ENCODE measurements at regions not wholly inside any gene's neighbourhood (a gene's known extent, or its start where the extent isn't known, plus 50 kb on each side); places are given as distances from the start of the nearest gene placed in this dataset.

DNA sequence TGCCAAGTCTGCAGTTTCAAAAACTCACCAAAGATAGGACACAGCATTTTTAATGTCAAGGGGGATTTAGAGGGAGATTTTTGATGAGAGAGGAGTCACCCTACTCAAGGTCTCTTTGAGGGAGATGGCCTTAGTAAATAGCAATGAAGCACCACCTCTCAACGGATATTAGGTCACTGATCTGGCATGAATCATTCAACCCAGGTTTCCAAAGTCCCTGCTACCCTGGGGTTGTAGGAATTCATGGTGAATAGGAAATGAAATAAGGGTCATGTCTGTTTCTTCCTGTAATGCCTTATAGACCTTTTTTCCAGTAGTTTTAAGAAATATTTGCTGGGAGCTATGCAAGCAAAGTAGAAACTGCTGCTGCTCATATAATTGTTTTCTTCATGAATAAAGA is 2154.9 kb downstream of the LRRC4C start:
- no peak overlapping the region for H3K4me3 Mint-ChIP-seq (ENCODE audit: unreplicated experiment)
- Histone ChIP-seq H3K9me3 (ENCODE audit: insufficient read depth, low read depth, low read length) (no peaks in the 10 kb centered on the region), H3K36me3 (ENCODE audit: insufficient read depth, low read length) (no peaks in the 10 kb centered on the region), H3K79me2 (ENCODE audit: insufficient read depth, low read length) (no peaks in the 10 kb centered on the region), H2AFZ (ENCODE audit: low read depth, low read length) (no peak overlapping the region), H3K4me2 (ENCODE audit: low read length) (no peak overlapping the region), H3K27ac (ENCODE audit: low read depth, low read length) (no peak overlapping the region), H3K4me1 (ENCODE audit: insufficient read depth, low read length) (no peaks in the 10 kb centered on the region), H3K9ac (ENCODE audit: low read length) (no peak overlapping the region), H3K4me3 (ENCODE audit: insufficient read depth, low read depth, low read length) (no peak overlapping the region), H3K27me3 (ENCODE audit: insufficient read depth, low read length) (no peaks in the 10 kb centered on the region), H4K20me1 (ENCODE audit: insufficient read depth, low read length) (no peaks in the 10 kb centered on the region)
- TF ChIP-seq EZH2 (IDR thresholded peaks at IDR 0.05; ENCODE audit: insufficient read depth, low read length) = no peak
- TF ChIP-seq, protein P1, sequence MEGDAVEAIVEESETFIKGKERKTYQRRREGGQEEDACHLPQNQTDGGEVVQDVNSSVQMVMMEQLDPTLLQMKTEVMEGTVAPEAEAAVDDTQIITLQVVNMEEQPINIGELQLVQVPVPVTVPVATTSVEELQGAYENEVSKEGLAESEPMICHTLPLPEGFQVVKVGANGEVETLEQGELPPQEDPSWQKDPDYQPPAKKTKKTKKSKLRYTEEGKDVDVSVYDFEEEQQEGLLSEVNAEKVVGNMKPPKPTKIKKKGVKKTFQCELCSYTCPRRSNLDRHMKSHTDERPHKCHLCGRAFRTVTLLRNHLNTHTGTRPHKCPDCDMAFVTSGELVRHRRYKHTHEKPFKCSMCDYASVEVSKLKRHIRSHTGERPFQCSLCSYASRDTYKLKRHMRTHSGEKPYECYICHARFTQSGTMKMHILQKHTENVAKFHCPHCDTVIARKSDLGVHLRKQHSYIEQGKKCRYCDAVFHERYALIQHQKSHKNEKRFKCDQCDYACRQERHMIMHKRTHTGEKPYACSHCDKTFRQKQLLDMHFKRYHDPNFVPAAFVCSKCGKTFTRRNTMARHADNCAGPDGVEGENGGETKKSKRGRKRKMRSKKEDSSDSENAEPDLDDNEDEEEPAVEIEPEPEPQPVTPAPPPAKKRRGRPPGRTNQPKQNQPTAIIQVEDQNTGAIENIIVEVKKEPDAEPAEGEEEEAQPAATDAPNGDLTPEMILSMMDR (IDR thresholded peaks at IDR 0.05; ENCODE audit: insufficient read depth, low read depth, low read length) = no peak
- H3K36me3 Mint-ChIP-seq (ENCODE audit: low read depth, unreplicated experiment) = no peaks in the 10 kb centered on the region
- H3K9me3 Mint-ChIP-seq (ENCODE audit: unreplicated experiment) = peaks cover 5% of the 10 kb centered on the region
- FAIRE-seq (no peak), DNase-seq (ENCODE audit: low read depth) (no peak)
- H3K27me3 Mint-ChIP-seq (ENCODE audit: low read depth, unreplicated experiment) = no peaks in the 10 kb centered on the region
- H3K4me1 Mint-ChIP-seq (ENCODE audit: low read depth, unreplicated experiment) = no peaks in the 10 kb centered on the region
- no peak overlapping the region for H3K27ac Mint-ChIP-seq (ENCODE audit: unreplicated experiment)

DNA sequence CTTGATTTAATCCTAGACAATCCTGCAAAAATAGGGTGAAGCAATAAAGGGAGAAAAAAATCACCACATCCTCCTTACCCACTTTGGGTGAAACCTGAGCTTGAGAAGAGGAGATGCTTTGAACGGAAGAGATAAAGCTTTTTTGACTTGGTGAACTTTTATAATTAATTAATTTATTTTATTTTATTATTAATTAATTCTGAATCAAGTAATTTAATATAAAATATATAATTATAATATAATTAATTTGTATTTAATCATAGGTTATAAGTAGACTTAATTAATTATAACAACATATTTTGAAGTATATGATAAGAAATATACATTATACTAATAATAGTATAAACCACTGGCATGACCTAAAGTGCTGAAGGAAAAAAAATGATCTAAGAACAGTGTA is 2164.8 kb downstream of the LRRC4C start:
- DNase-seq (ENCODE audit: low read depth) (no peak), FAIRE-seq (no peak)
- H3K4me3 ChIP-seq (ENCODE audit: insufficient read depth, low read depth, low read length) = no peak overlapping the region
- H2AFZ ChIP-seq (ENCODE audit: low read depth, low read length) = no peak overlapping the region
- no peaks in the 10 kb centered on the region for H3K4me1 Mint-ChIP-seq (ENCODE audit: low read depth, unreplicated experiment)
- peaks cover 5% of the 10 kb centered on the region for H3K9me3 Mint-ChIP-seq (ENCODE audit: unreplicated experiment)
- no peaks in the 10 kb centered on the region for H3K79me2 ChIP-seq (ENCODE audit: insufficient read depth, low read length)
- H3K27ac Mint-ChIP-seq (ENCODE audit: unreplicated experiment) = no peak overlapping the region
- H3K27me3 Mint-ChIP-seq (ENCODE audit: low read depth, unreplicated experiment) = no peaks in the 10 kb centered on the region
- no peaks in the 10 kb centered on the region for H3K36me3 Mint-ChIP-seq (ENCODE audit: low read depth, unreplicated experiment)
- no peak overlapping the region for H3K4me3 Mint-ChIP-seq (ENCODE audit: unreplicated experiment)
- H3K4me2 ChIP-seq (ENCODE audit: low read length) = no peak overlapping the region
- TF ChIP-seq EZH2 (IDR thresholded peaks at IDR 0.05; ENCODE audit: insufficient read depth, low read length) = no peak
- TF ChIP-seq, protein P1 (IDR thresholded peaks at IDR 0.05; ENCODE audit: insufficient read depth, low read depth, low read length) = no peak
- H3K4me1 ChIP-seq (ENCODE audit: insufficient read depth, low read length) = no peaks in the 10 kb centered on the region
- H3K36me3 ChIP-seq (ENCODE audit: insufficient read depth, low read length) = no peaks in the 10 kb centered on the region
- no peak overlapping the region for H3K27ac ChIP-seq (ENCODE audit: low read depth, low read length)
- no peaks in the 10 kb centered on the region for H4K20me1 ChIP-seq (ENCODE audit: insufficient read depth, low read length)
- H3K9me3 ChIP-seq (ENCODE audit: insufficient read depth, low read depth, low read length) = peaks cover 3% of the 10 kb centered on the region
- no peak overlapping the region for H3K9ac ChIP-seq (ENCODE audit: low read length)
- no peaks in the 10 kb centered on the region for H3K27me3 ChIP-seq (ENCODE audit: insufficient read depth, low read length)

DNA sequence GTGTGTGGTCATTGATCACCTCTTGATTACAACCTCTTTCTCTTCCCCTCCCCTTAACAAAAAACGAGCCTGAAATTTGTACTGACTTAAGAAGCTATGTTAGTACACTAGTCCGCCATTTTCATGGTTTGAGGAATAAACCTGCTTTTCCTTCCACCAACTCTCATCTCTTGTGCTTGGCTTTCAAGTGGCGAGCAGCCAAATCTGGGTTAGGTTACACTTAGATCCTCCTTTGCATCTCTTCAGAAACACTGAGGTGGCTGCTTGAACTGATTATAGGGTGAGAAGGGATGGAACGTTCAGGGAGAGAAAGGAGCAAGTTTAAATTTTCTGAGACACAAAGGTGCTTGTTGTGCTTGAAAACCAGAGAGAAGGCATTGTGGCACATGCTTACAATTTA is 2171.4 kb downstream of the LRRC4C start:
- Histone ChIP-seq H3K9ac (ENCODE audit: low read length) (no peak overlapping the region), H3K9me3 (ENCODE audit: insufficient read depth, low read depth, low read length) (peaks cover 5% of the 10 kb centered on the region), H3K27ac (ENCODE audit: low read depth, low read length) (no peak overlapping the region), H3K27me3 (ENCODE audit: insufficient read depth, low read length) (no peaks in the 10 kb centered on the region), H3K79me2 (ENCODE audit: insufficient read depth, low read length) (no peaks in the 10 kb centered on the region), H3K4me3 (ENCODE audit: insufficient read depth, low read depth, low read length) (no peak overlapping the region), H2AFZ (ENCODE audit: low read depth, low read length) (no peak overlapping the region), H4K20me1 (ENCODE audit: insufficient read depth, low read length) (no peaks in the 10 kb centered on the region), H3K4me1 (ENCODE audit: insufficient read depth, low read length) (no peaks in the 10 kb centered on the region), H3K36me3 (ENCODE audit: insufficient read depth, low read length) (no peaks in the 10 kb centered on the region), H3K4me2 (ENCODE audit: low read length) (no peak overlapping the region)
- no peak for FAIRE-seq
- no peak for TF ChIP-seq EZH2 (IDR thresholded peaks at IDR 0.05; ENCODE audit: insufficient read depth, low read length)
- TF ChIP-seq, protein P1 (IDR thresholded peaks at IDR 0.05; ENCODE audit: insufficient read depth, low read depth, low read length) = no peak
- no peaks in the 10 kb centered on the region for H3K36me3 Mint-ChIP-seq (ENCODE audit: low read depth, unreplicated experiment)
- H3K4me3 Mint-ChIP-seq (ENCODE audit: unreplicated experiment) = no peak overlapping the region
- H3K9me3 Mint-ChIP-seq (ENCODE audit: unreplicated experiment) = peaks cover 4% of the 10 kb centered on the region
- H3K27me3 Mint-ChIP-seq (ENCODE audit: low read depth, unreplicated experiment) = no peaks in the 10 kb centered on the region
- DNase-seq (ENCODE audit: low read depth) = no peak
- H3K4me1 Mint-ChIP-seq (ENCODE audit: low read depth, unreplicated experiment) = no peaks in the 10 kb centered on the region
- H3K27ac Mint-ChIP-seq (ENCODE audit: unreplicated experiment) = no peak overlapping the region
